ENCODE measurements at regions not wholly inside any gene's neighbourhood (a gene's known extent, or its start where the extent isn't known, plus 50 kb on each side); places are given as distances from the start of the nearest gene placed in this dataset.

DNA sequence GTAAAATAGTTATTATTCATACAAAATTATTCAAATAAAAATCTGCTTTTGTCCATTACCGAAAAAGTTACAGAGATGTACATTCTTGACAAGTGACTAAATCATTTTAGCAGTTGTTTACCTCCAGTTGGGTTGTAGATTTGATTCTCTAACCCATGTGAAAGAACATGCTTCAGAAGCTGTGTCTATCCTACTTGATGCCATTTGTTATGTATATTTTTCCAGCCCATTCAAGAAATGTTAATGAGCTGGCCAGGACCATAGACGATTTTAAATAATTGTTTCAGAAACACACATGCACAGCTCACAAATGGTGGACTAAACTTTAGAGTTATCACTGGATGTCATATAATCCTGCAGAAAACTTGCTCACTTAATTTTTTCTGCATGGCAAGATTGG is 391.1 kb upstream of the REG3G start:
- Histone ChIP-seq H3K4me1 (no peaks in the 10 kb centered on the region), H3K9me3 (no peaks in the 10 kb centered on the region), H3K27me3 (no peaks in the 10 kb centered on the region), H3K36me3 (no peaks in the 10 kb centered on the region), H3K27ac (no peak overlapping the region), H3K4me3 (no peak overlapping the region)
- no peak for DNase-seq
- no peak for TF ChIP-seq POLR2A (IDR thresholded peaks at IDR 0.05)
- TF ChIP-seq, protein P1, sequence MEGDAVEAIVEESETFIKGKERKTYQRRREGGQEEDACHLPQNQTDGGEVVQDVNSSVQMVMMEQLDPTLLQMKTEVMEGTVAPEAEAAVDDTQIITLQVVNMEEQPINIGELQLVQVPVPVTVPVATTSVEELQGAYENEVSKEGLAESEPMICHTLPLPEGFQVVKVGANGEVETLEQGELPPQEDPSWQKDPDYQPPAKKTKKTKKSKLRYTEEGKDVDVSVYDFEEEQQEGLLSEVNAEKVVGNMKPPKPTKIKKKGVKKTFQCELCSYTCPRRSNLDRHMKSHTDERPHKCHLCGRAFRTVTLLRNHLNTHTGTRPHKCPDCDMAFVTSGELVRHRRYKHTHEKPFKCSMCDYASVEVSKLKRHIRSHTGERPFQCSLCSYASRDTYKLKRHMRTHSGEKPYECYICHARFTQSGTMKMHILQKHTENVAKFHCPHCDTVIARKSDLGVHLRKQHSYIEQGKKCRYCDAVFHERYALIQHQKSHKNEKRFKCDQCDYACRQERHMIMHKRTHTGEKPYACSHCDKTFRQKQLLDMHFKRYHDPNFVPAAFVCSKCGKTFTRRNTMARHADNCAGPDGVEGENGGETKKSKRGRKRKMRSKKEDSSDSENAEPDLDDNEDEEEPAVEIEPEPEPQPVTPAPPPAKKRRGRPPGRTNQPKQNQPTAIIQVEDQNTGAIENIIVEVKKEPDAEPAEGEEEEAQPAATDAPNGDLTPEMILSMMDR (IDR thresholded peaks at IDR 0.05), result no peak

DNA sequence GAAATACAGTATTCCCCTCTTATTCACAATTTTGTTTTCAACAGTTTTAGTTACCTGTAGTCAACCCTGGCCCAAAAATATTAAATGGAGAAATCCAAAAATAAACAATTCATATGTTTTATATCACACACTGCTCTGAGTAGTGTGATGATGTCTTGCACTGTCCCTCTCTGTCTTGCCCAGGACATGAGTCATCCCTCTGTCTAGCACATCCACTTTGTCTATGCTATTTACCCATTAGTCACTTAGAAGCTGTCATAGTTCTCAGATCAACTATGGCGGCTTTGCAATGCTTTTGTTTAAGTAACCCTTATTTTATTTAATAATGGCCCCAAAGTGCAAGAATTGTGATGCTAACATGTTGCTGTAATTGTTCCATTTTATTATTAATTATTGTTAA is 380.6 kb upstream of the REG3G start:
- no peak overlapping the region for H3K4me3 ChIP-seq
- no peaks in the 10 kb centered on the region for H3K27me3 ChIP-seq
- no peaks in the 10 kb centered on the region for H3K9me3 ChIP-seq
- no peaks in the 10 kb centered on the region for H3K4me1 ChIP-seq
- TF ChIP-seq, protein P1 (IDR thresholded peaks at IDR 0.05), result no peak
- TF ChIP-seq POLR2A (IDR thresholded peaks at IDR 0.05), result no peak
- no peak for DNase-seq
- H3K27ac ChIP-seq, result no peak overlapping the region
- H3K36me3 ChIP-seq, result no peaks in the 10 kb centered on the region

DNA sequence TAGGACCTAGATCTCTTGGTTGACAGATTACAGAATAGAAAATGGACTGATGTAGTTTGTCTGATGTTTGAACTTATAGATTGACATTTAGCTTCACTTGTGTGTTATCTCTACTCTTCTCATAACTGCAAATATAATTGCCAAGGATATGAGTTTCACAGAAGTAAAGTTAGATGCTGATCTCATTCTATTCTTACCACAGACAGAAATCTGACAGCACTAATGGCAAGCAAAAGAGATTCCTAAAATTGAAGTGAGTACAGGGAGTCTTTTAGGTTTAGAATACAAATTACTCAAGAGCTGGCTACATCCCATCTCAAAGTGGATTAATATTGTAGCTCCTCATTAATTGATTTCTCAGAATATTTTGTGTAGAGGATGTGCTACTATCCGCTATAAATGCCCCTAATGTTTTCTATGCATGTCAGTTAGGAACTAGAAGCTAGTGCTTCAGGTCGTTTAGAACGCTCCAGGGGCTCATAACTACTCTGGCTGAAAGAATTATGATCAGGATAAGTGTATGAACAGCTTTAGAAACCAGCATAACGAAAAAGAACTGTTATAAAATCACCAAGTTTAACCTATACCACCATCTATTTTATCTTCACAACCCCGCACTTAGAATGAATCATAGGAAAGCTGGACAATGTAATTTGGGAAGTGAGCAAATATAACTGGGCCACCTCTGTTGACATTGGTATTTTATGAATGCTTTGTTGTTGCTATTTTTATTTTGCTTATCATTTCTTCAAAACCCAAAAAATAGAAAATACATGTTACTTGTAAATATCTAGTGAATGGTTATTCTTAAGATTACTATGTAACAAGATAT is 378.8 kb upstream of the REG3G start:
- Histone ChIP-seq H3K4me1 (no peaks in the 10 kb centered on the region), H3K27ac (no peak overlapping the region), H3K36me3 (no peaks in the 10 kb centered on the region), H3K4me3 (no peak overlapping the region), H3K9me3 (no peaks in the 10 kb centered on the region), H3K27me3 (no peaks in the 10 kb centered on the region)
- no peak for DNase-seq
- TF ChIP-seq, protein P1 (IDR thresholded peaks at IDR 0.05), result no peak
- no peak for TF ChIP-seq POLR2A (IDR thresholded peaks at IDR 0.05)

DNA sequence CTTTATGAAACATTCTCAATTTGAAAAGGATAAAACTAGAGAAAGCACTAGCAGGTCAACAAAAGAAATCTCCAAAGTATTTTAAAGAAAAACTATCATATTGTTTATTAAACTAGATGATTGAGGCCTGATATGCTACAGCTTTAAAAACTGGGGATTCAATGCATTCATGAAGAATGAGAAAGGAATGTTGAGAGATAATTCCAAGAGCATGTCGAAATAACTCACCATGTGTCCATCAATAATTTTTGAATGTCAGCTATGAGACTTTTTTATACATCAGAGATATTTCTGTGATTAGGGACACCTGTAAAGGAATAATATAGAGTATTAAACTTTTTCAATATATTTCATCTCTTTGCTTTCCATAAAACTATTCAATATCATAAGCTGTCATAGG is 376.9 kb upstream of the REG3G start:
- no peaks in the 10 kb centered on the region for H3K9me3 ChIP-seq
- DNase-seq, result no peak
- H3K27me3 ChIP-seq, result no peaks in the 10 kb centered on the region
- TF ChIP-seq POLR2A (IDR thresholded peaks at IDR 0.05), result no peak
- TF ChIP-seq, protein P1 (IDR thresholded peaks at IDR 0.05), result no peak
- no peak overlapping the region for H3K27ac ChIP-seq
- no peaks in the 10 kb centered on the region for H3K4me1 ChIP-seq
- no peak overlapping the region for H3K4me3 ChIP-seq
- H3K36me3 ChIP-seq, result no peaks in the 10 kb centered on the region

DNA sequence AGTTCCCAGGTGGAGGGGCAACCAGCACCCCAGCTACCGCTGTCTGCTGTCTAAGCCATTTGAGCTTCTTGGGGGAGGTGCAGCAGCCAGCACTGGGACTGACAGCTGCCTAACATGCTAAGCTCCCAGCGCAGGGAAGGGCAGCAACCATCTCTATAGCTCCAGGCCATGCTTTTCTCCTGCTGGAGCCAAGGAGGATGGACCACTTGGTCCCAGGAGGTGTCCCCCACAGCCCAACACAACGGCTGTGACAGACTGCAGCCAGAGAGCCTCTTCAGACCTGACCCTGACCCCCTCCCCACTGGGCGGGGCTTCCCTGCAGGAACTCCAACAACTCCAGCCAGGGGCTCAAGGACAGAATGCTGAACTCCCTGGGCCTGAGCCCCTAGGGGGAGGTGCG is 370.6 kb upstream of the REG3G start:
- no peak for DNase-seq
- TF ChIP-seq POLR2A (IDR thresholded peaks at IDR 0.05), result no peak
- TF ChIP-seq, protein P1 (IDR thresholded peaks at IDR 0.05), result no peak
- Histone ChIP-seq H3K36me3 (no peaks in the 10 kb centered on the region), H3K4me1 (no peaks in the 10 kb centered on the region), H3K27ac (no peak overlapping the region), H3K4me3 (no peak overlapping the region), H3K9me3 (no peaks in the 10 kb centered on the region), H3K27me3 (no peaks in the 10 kb centered on the region)
